Activated CD8-positive, alpha-beta T cell treated with anti-CD3 and anti-CD28 coated beads for 36 hours (primary cell): ENCODE measurements at regions not wholly inside any gene's neighbourhood (a gene's known extent, or its start where the extent isn't known, plus 50 kb on each side); places are given as distances from the start of the nearest gene placed in this dataset.

Experiments
- ATAC-seq: fragments of 200-7000 bp; cut with Tn5 transposase; one replicate; pipeline ENCODE4 v1.10.0; 2021; ENCODE audit warnings: mild to moderate bottlenecking, moderate library complexity
- CTCF ChIA-PET: fragments of 350-600 bp; sonication (Branson Sonifier 250); formaldehyde crosslinking; loops from one replicate; lab custom pipeline; 2021; ENCODE audit warnings: antibody characterized with exemption; lab: Charles Lee
- POLR2A ChIA-PET: fragments of 350-600 bp; sonication (Branson Sonifier 250); formaldehyde crosslinking; loops from one replicate; lab custom pipeline; 2021; ENCODE audit warnings: antibody characterized with exemption; lab: Charles Lee
- DNase-seq: peaks from one replicate; pipeline ENCODE4 v3.0.0-alpha.2; 2020
- H3K27ac Mint-ChIP-seq: one replicate; pipeline ENCODE4 v1.8.0; 2021; ENCODE audit warnings: mild to moderate bottlenecking, mixed read lengths
- H3K27me3 Mint-ChIP-seq: one replicate; pipeline ENCODE4 v1.8.0; 2021; ENCODE audit warnings: mixed read lengths
- H3K36me3 Mint-ChIP-seq: one replicate; pipeline ENCODE4 v1.8.0; 2021; ENCODE audit warnings: low read depth, mixed read lengths
- H3K4me1 Mint-ChIP-seq: one replicate; pipeline ENCODE4 v1.8.0; 2021; ENCODE audit warnings: low read depth, mixed read lengths
- H3K4me3 Mint-ChIP-seq: one replicate; pipeline ENCODE4 v1.8.0; 2021; ENCODE audit warnings: mild to moderate bottlenecking, moderate library complexity, mixed read lengths
- H3K9me3 Mint-ChIP-seq: one replicate; pipeline ENCODE4 v1.8.0; 2021; ENCODE audit warnings: mixed read lengths
- CTCF ChIP-seq: fragments of 200-600 bp; IDR thresholded peaks from one replicate; pipeline ENCODE4 v1.8.0; 2022; ENCODE audit warnings: antibody characterized with exemption, mild to moderate bottlenecking
- intact Hi-C: fragments of 100-400 bp; cut with micrococcal nuclease; formaldehyde crosslinking; loops from one replicate; pipeline ENCODE4 v1.10.0; 2022

GRCh38 chr2:107276034-107276433, 390.1 kb upstream of the ST6GAL2 start:
- Mint-ChIP-seq H3K4me1 (no peaks in the 10 kb centered on the region), H3K36me3 (no peaks in the 10 kb centered on the region), H3K9me3 (peaks cover 4% of the 10 kb centered on the region), H3K4me3 (no peak overlapping the region), H3K27ac (no peak overlapping the region), H3K27me3 (no peaks in the 10 kb centered on the region)
- ChIA-PET POLR2A (no interaction called here), CTCF (no interaction called here)
- ATAC-seq: no peak
- no peak for TF ChIP-seq CTCF
- intact Hi-C loops: no loop called here
- DNase-seq: no peak

DNA sequence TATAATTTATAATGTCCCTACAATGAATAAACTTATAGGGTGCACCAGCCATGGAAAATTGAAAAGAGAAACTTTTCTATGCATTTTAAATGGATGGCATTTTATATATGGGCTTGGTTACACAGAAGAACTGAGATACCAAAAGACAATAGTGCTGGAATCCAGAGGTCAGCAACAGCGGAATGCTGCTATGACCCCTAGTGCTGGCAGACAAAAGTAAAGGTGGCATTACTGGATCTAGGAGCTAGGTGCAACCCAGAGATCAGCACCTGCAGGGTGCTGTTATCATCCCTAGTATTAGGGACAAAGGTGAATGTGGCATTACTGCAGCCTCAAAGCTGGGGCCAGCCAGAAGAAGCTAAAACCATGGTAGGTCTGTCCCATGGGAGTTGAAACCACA, 392.7 kb upstream of the ST6GAL2 start:
- H3K4me1 Mint-ChIP-seq: no peaks in the 10 kb centered on the region
- no peaks in the 10 kb centered on the region for H3K36me3 Mint-ChIP-seq
- no peaks in the 10 kb centered on the region for H3K27me3 Mint-ChIP-seq
- no peak for DNase-seq
- no peaks in the 10 kb centered on the region for H3K9me3 Mint-ChIP-seq
- no peak for ATAC-seq
- no peak for TF ChIP-seq CTCF
- intact Hi-C loops: no loop called here
- CTCF ChIA-PET: no interaction called here
- POLR2A ChIA-PET: no interaction called here
- H3K4me3 Mint-ChIP-seq: no peak overlapping the region
- H3K27ac Mint-ChIP-seq: no peak overlapping the region

- ChIA-PET POLR2A (no interaction called here), CTCF (no interaction called here)
- H3K36me3 Mint-ChIP-seq: no peaks in the 10 kb centered on the region
- intact Hi-C loops: no loop called here
- no peak for TF ChIP-seq CTCF
- ATAC-seq (no peak), DNase-seq (no peak)
- H3K9me3 Mint-ChIP-seq: no peaks in the 10 kb centered on the region
- no peaks in the 10 kb centered on the region for H3K4me1 Mint-ChIP-seq
- H3K27me3 Mint-ChIP-seq: no peaks in the 10 kb centered on the region
- H3K4me3 Mint-ChIP-seq: no peak overlapping the region
- no peak overlapping the region for H3K27ac Mint-ChIP-seq
Observed at GRCh38 chr2:107281637-107282036, 395.7 kb upstream of the ST6GAL2 start.

DNA sequence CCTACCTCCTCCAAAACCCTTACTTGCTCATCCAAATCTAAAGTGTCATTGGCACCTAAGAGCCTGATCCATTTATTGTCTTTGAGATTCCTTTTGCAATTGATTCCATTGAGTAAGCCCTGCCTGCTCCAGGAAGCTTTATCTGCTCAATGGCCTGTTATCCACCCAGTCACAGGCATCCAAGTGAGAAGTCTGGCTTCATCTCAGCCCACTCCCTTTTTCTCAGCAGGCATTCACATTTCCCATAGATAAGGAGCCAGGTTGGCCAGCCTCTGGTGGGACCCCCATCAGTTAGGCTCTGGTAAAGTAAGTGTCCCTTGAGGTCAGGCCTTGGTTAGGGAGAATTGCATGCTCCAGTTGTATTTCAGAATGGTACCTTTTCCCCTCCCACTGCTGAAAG, 396.2 kb upstream of the ST6GAL2 start:
- no peaks in the 10 kb centered on the region for H3K9me3 Mint-ChIP-seq
- ChIA-PET POLR2A (no interaction called here), CTCF (no interaction called here)
- ATAC-seq: no peak
- H3K4me3 Mint-ChIP-seq: no peak overlapping the region
- no peak overlapping the region for H3K27ac Mint-ChIP-seq
- DNase-seq: no peak
- no peaks in the 10 kb centered on the region for H3K4me1 Mint-ChIP-seq
- TF ChIP-seq CTCF: no peak
- no peaks in the 10 kb centered on the region for H3K36me3 Mint-ChIP-seq
- intact Hi-C loops: no loop called here
- no peaks in the 10 kb centered on the region for H3K27me3 Mint-ChIP-seq

- Mint-ChIP-seq H3K4me3 (no peak overlapping the region), H3K27ac (no peak overlapping the region), H3K36me3 (no peaks in the 10 kb centered on the region), H3K4me1 (no peaks in the 10 kb centered on the region), H3K27me3 (no peaks in the 10 kb centered on the region), H3K9me3 (no peaks in the 10 kb centered on the region)
- POLR2A ChIA-PET: no interaction called here
- DNase-seq: no peak
- CTCF ChIA-PET: no interaction called here
- TF ChIP-seq CTCF: no peak
- ATAC-seq: no peak
- intact Hi-C loops: no loop called here
Observed at GRCh38 chr2:107285621-107286299, 399.8 kb upstream of the ST6GAL2 start.
